DOHH2 (cell line): ENCODE measurements at regions not wholly inside any gene's neighbourhood (a gene's known extent, or its start where the extent isn't known, plus 50 kb on each side); places are given as distances from the start of the nearest gene placed in this dataset.

ENCODE experiments used
- H3F3A ChIP-seq: fragments of 200-600 bp; sonication (generic), shearing (Covaris generic); 2 replicates; pipeline ENCODE4 v1.6.0; 2016; ENCODE audit warnings: antibody characterized with exemption, mild to moderate bottlenecking; ENCODE audit not compliant: control insufficient read depth, insufficient read depth
- H3K27ac ChIP-seq: fragments of 200-600 bp; sonication (generic); 2 replicates; pipeline ENCODE4 v1.5.1; 2014; ENCODE audit warnings: low read depth, mild to moderate bottlenecking, low read length, moderate library complexity
- H3K27me3 ChIP-seq: fragments of 200-600 bp; sonication (generic); 2 replicates; pipeline ENCODE4 v1.6.1; 2014; ENCODE audit warnings: mild to moderate bottlenecking, low read length, mixed read lengths; ENCODE audit not compliant: control insufficient read depth
- H3K36me3 ChIP-seq: fragments of 200-600 bp; sonication (generic); 2 replicates; pipeline ENCODE4 v1.6.1; 2014; ENCODE audit warnings: mild to moderate bottlenecking, low read length, moderate library complexity, mixed read lengths; ENCODE audit not compliant: control insufficient read depth
- H3K4me1 ChIP-seq: fragments of 200-600 bp; sonication (generic); 2 replicates; pipeline ENCODE4 v1.6.1; 2014; ENCODE audit warnings: mild to moderate bottlenecking, low read length, mixed read lengths; ENCODE audit not compliant: control insufficient read depth
- H3K4me2 ChIP-seq: fragments of 200-600 bp; sonication (generic); 2 replicates; pipeline ENCODE4 v1.6.0; 2014; ENCODE audit warnings: mild to moderate bottlenecking, low read length, moderate library complexity
- H3K4me3 ChIP-seq: fragments of 200-600 bp; sonication (generic); 2 replicates; pipeline ENCODE4 v1.5.1; 2014; ENCODE audit warnings: mild to moderate bottlenecking, low read length, mixed read lengths
- H3K79me2 ChIP-seq: fragments of 200-600 bp; sonication (generic); 2 replicates; pipeline ENCODE4 v1.6.1; 2014; ENCODE audit warnings: mild to moderate bottlenecking, low read length, mixed read lengths; ENCODE audit not compliant: control insufficient read depth
- H3K9me2 ChIP-seq: fragments of 200-600 bp; sonication (generic); replicated peaks from 2 replicates; pipeline ENCODE4 v1.6.1; 2014; ENCODE audit warnings: mild to moderate bottlenecking, low read length, mixed read lengths; ENCODE audit not compliant: control insufficient read depth
- H3K9me3 ChIP-seq: fragments of 200-600 bp; sonication (generic); 2 replicates; pipeline ENCODE4 v1.6.1; 2014; ENCODE audit warnings: antibody characterized with exemption, low read length, mixed read lengths; ENCODE audit not compliant: control insufficient read depth, insufficient read depth
- H4K20me1 ChIP-seq: fragments of 200-600 bp; sonication (generic); 2 replicates; pipeline ENCODE4 v1.6.0; 2014; ENCODE audit warnings: low read depth, mild to moderate bottlenecking, antibody characterized with exemption, low read length, moderate library complexity; ENCODE audit not compliant: control insufficient read depth, insufficient read depth
- CTCF ChIP-seq: fragments of 200-600 bp; sonication (generic); IDR thresholded peaks from one replicate; pipeline ENCODE4 v1.5.1; 2014; ENCODE audit warnings: antibody characterized with exemption, mild to moderate bottlenecking, low read depth, low read length; ENCODE audit not compliant: poor library complexity, severe bottlenecking
- EZH2phosphoT487 ChIP-seq: fragments of 200-600 bp; sonication (generic); IDR thresholded peaks from 2 replicates; pipeline ENCODE4 v1.6.1; 2017; ENCODE audit warnings: borderline replicate concordance, mild to moderate bottlenecking, antibody characterized with exemption, low read length, moderate library complexity, mixed read lengths

- no peaks in the 10 kb centered on the region for H3F3A ChIP-seq
- no peaks in the 10 kb centered on the region for H4K20me1 ChIP-seq
- H3K4me2 ChIP-seq = no peak overlapping the region
- H3K9me3 ChIP-seq = no peaks in the 10 kb centered on the region
- no peaks in the 10 kb centered on the region for H3K36me3 ChIP-seq
- no peak overlapping the region for H3K27ac ChIP-seq
- H3K27me3 ChIP-seq = no peaks in the 10 kb centered on the region
- H3K4me1 ChIP-seq = no peaks in the 10 kb centered on the region
- H3K9me2 ChIP-seq = no peaks in the 10 kb centered on the region
- TF ChIP-seq CTCF = no peak
- no peak for TF ChIP-seq EZH2phosphoT487
- no peak overlapping the region for H3K4me3 ChIP-seq
- no peaks in the 10 kb centered on the region for H3K79me2 ChIP-seq
Observed at GRCh38 chr11:122183933-122184332, 67.9 kb upstream of the BLID start.

- no peaks in the 10 kb centered on the region for H3K9me3 ChIP-seq
- no peaks in the 10 kb centered on the region for H4K20me1 ChIP-seq
- H3K4me3 ChIP-seq = no peak overlapping the region
- no peaks in the 10 kb centered on the region for H3K27me3 ChIP-seq
- H3K27ac ChIP-seq = no peak overlapping the region
- H3F3A ChIP-seq = no peaks in the 10 kb centered on the region
- H3K79me2 ChIP-seq = no peaks in the 10 kb centered on the region
- no peak for TF ChIP-seq CTCF
- no peak for TF ChIP-seq EZH2phosphoT487
- no peaks in the 10 kb centered on the region for H3K36me3 ChIP-seq
- H3K4me2 ChIP-seq = no peak overlapping the region
- no peaks in the 10 kb centered on the region for H3K4me1 ChIP-seq
- no peaks in the 10 kb centered on the region for H3K9me2 ChIP-seq
Observed at GRCh38 chr11:122181893-122182292, 65.9 kb upstream of the BLID start.

GRCh38 chr11:122181372-122181771, 65.4 kb upstream of the BLID start:
- TF ChIP-seq CTCF (no peak), EZH2phosphoT487 (no peak)
- Histone ChIP-seq H3K79me2 (no peaks in the 10 kb centered on the region), H3K27ac (no peak overlapping the region), H3K4me1 (no peaks in the 10 kb centered on the region), H3K4me2 (no peak overlapping the region), H3K4me3 (no peak overlapping the region), H3F3A (no peaks in the 10 kb centered on the region), H3K27me3 (no peaks in the 10 kb centered on the region), H3K9me3 (no peaks in the 10 kb centered on the region), H3K36me3 (no peaks in the 10 kb centered on the region), H3K9me2 (no peaks in the 10 kb centered on the region), H4K20me1 (no peaks in the 10 kb centered on the region)
